Mesothelial cell of epicardium (in vitro differentiated cells): ENCODE measurements at regions not wholly inside any gene's neighbourhood (a gene's known extent, or its start where the extent isn't known, plus 50 kb on each side); places are given as distances from the start of the nearest gene placed in this dataset.

Source experiments
- DNase-seq, 2 experiments: peaks; one replicate each; pipeline ENCODE4 v3.0.0; 2021; ENCODE audit warnings: low spot score in 2 of 2; ENCODE audit not compliant: unreplicated experiment in 2 of 2
- H3K27ac Mint-ChIP-seq: 2 replicates; pipeline ENCODE4 v1.8.0; 2021; ENCODE audit warnings: mixed read lengths
- H3K27me3 Mint-ChIP-seq: 2 replicates; pipeline ENCODE4 v1.8.0; 2021; ENCODE audit warnings: low read depth, mixed read lengths
- H3K36me3 Mint-ChIP-seq: 2 replicates; pipeline ENCODE4 v1.8.0; 2021; ENCODE audit warnings: mixed read lengths
- H3K4me1 Mint-ChIP-seq: 2 replicates; pipeline ENCODE4 v1.8.0; 2021; ENCODE audit warnings: mixed read lengths
- H3K4me3 Mint-ChIP-seq: 2 replicates; pipeline ENCODE4 v1.8.0; 2021; ENCODE audit warnings: mild to moderate bottlenecking, moderate library complexity, mixed read lengths
- H3K9me3 Mint-ChIP-seq: 2 replicates; pipeline ENCODE4 v1.8.0; 2021; ENCODE audit warnings: mixed read lengths
- TF ChIP-seq, protein P1 (sequence below): fragments of 200-600 bp; sonication (generic); IDR thresholded peaks from one replicate; pipeline ENCODE4 v1.5.0; 2021; ENCODE audit warnings: antibody characterized with exemption; ENCODE audit not compliant: unreplicated experiment

DNA sequence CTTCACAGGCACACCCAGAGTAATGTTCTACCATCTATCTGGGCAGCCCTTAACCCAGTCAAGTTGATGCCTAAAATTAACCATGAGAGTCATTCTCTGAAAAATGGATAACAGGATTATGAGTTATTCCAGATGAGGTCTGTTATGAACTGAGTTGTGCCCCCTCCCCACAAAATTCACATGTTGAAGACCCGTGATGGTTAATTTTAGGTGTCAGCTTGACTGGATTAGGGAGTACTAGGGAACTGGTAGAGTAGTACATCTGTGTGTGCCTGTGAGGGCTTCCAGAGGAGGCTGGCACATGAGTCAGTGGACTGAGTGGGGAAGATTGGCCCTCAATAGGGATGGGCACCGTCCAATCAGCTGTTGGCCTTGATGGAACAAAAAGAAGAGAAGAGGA is 110.4 kb upstream of the MYCN start:
- DNase-seq: no peak
- TF ChIP-seq, protein P1, sequence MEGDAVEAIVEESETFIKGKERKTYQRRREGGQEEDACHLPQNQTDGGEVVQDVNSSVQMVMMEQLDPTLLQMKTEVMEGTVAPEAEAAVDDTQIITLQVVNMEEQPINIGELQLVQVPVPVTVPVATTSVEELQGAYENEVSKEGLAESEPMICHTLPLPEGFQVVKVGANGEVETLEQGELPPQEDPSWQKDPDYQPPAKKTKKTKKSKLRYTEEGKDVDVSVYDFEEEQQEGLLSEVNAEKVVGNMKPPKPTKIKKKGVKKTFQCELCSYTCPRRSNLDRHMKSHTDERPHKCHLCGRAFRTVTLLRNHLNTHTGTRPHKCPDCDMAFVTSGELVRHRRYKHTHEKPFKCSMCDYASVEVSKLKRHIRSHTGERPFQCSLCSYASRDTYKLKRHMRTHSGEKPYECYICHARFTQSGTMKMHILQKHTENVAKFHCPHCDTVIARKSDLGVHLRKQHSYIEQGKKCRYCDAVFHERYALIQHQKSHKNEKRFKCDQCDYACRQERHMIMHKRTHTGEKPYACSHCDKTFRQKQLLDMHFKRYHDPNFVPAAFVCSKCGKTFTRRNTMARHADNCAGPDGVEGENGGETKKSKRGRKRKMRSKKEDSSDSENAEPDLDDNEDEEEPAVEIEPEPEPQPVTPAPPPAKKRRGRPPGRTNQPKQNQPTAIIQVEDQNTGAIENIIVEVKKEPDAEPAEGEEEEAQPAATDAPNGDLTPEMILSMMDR: no peak
- no peak overlapping the region for H3K27ac Mint-ChIP-seq
- no peaks in the 10 kb centered on the region for H3K36me3 Mint-ChIP-seq
- no peaks in the 10 kb centered on the region for H3K27me3 Mint-ChIP-seq
- peaks cover 4% of the 10 kb centered on the region for H3K9me3 Mint-ChIP-seq
- H3K4me1 Mint-ChIP-seq: peaks cover 14% of the 10 kb centered on the region
- no peak overlapping the region for H3K4me3 Mint-ChIP-seq

GRCh38 chr2:15830937-15831549 is 109.3 kb upstream of the MYCN start:
- H3K9me3 Mint-ChIP-seq: peaks cover 7% of the 10 kb centered on the region
- no peak for DNase-seq
- peaks cover 6% of the 10 kb centered on the region for H3K4me1 Mint-ChIP-seq
- H3K27me3 Mint-ChIP-seq: no peaks in the 10 kb centered on the region
- peaks cover 3% of the 10 kb centered on the region for H3K36me3 Mint-ChIP-seq
- no peak overlapping the region for H3K4me3 Mint-ChIP-seq
- no peak overlapping the region for H3K27ac Mint-ChIP-seq
- TF ChIP-seq, protein P1: no peak

DNA sequence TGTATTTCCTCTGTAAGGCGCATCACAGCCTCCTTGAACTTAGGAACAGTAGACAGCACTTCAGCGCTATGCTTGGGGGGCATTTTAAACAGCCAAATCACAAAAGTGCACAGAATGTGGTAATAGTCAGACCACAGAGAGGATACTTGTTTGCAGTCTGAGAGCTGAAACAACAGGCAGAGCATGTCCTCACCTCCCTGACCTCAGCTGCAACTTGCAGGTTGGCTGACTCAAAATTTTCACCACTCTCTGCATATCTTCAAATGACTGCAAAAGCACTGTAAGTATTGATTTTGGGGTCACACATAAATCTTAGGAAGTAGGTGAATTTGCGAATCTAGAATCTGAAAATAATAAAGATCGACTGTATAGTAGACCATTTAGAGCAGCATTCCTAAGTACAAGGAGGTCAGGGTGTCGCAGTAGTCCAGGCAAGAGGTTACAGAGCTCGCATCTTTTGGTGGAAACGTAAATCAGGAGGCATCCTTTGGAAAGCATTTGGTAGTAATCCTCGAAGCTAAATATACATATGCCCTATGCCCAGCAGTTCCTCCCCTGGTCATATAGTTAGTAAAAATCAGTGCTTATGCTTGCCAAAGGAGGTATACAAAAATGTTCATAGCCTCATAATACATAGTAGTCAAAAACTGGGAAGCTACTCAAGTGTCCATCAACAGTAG is 108.2 kb upstream of the MYCN start:
- Mint-ChIP-seq H3K27ac (no peak overlapping the region), H3K27me3 (no peaks in the 10 kb centered on the region), H3K4me1 (no peaks in the 10 kb centered on the region), H3K4me3 (no peak overlapping the region), H3K36me3 (peaks cover 3% of the 10 kb centered on the region), H3K9me3 (peaks cover 12% of the 10 kb centered on the region)
- TF ChIP-seq, protein P1: no peak
- no peak for DNase-seq

- Mint-ChIP-seq H3K4me3 (no peak overlapping the region), H3K9me3 (peaks cover 12% of the 10 kb centered on the region), H3K4me1 (no peaks in the 10 kb centered on the region), H3K36me3 (peaks cover 3% of the 10 kb centered on the region), H3K27me3 (no peaks in the 10 kb centered on the region), H3K27ac (no peak overlapping the region)
- no peak for DNase-seq
- TF ChIP-seq, protein P1: no peak
Observed at GRCh38 chr2:15832849-15833680, 107.3 kb upstream of the MYCN start.

DNA sequence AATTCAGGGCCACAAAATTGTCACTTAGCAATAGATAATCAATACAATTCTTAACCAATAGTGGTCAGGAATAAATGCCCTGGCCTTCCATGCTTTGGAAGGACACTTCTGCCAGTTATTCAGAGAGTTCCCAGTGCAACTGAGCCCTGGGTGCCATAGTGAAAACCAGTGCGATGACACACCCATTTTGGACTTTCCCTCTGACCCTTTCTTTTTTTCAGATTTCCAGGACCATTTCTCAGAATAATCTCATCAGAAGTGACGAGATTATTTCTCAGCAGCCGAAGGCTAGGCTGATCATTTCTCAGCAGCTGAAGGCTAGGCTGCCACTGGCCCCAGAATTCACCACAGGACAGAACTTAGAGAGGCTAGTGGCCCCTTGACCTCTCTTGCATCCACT is 106.6 kb upstream of the MYCN start:
- peaks cover 3% of the 10 kb centered on the region for H3K36me3 Mint-ChIP-seq
- DNase-seq: no peak
- H3K4me3 Mint-ChIP-seq: no peak overlapping the region
- H3K9me3 Mint-ChIP-seq: peaks cover 12% of the 10 kb centered on the region
- TF ChIP-seq, protein P1: no peak
- no peaks in the 10 kb centered on the region for H3K27me3 Mint-ChIP-seq
- H3K27ac Mint-ChIP-seq: no peak overlapping the region
- H3K4me1 Mint-ChIP-seq: no peaks in the 10 kb centered on the region
